T-helper 1 cell treated with Interleukin-12 subunit alpha and Interleukin-12 subunit beta and Interleukin-4 antibody, amounts not matched to agents 30 μg/mL and 1 μg/mL, for 36 hours (primary cell): ENCODE measurements at regions not wholly inside any gene's neighbourhood (a gene's known extent, or its start where the extent isn't known, plus 50 kb on each side); places are given as distances from the start of the nearest gene placed in this dataset.

Experiments
- H3K27ac Mint-ChIP-seq: one replicate; pipeline ENCODE4 v1.8.0; 2021; ENCODE audit warnings: mild to moderate bottlenecking, mixed read lengths
- H3K27me3 Mint-ChIP-seq: one replicate; pipeline ENCODE4 v1.8.0; 2021; ENCODE audit warnings: low read depth, mixed read lengths
- H3K36me3 Mint-ChIP-seq: one replicate; pipeline ENCODE4 v1.8.0; 2021; ENCODE audit warnings: low read depth, mixed read lengths
- H3K4me1 Mint-ChIP-seq: one replicate; pipeline ENCODE4 v1.8.0; 2021; ENCODE audit warnings: low read depth, mixed read lengths
- H3K4me3 Mint-ChIP-seq: one replicate; pipeline ENCODE4 v1.8.0; 2021; ENCODE audit warnings: mild to moderate bottlenecking, moderate library complexity, mixed read lengths
- H3K9me3 Mint-ChIP-seq: one replicate; pipeline ENCODE4 v1.8.0; 2021; ENCODE audit warnings: mixed read lengths

- H3K36me3 Mint-ChIP-seq = no peaks in the 10 kb centered on the region
- H3K27ac Mint-ChIP-seq = no peak overlapping the region
- H3K4me3 Mint-ChIP-seq = no peak overlapping the region
- H3K9me3 Mint-ChIP-seq = peaks cover 3% of the 10 kb centered on the region
- no peaks in the 10 kb centered on the region for H3K27me3 Mint-ChIP-seq
- H3K4me1 Mint-ChIP-seq = peaks cover 11% of the 10 kb centered on the region
Observed at GRCh38 chr6:21845439-21846140, 252.0 kb downstream of the SOX4 start.

DNA sequence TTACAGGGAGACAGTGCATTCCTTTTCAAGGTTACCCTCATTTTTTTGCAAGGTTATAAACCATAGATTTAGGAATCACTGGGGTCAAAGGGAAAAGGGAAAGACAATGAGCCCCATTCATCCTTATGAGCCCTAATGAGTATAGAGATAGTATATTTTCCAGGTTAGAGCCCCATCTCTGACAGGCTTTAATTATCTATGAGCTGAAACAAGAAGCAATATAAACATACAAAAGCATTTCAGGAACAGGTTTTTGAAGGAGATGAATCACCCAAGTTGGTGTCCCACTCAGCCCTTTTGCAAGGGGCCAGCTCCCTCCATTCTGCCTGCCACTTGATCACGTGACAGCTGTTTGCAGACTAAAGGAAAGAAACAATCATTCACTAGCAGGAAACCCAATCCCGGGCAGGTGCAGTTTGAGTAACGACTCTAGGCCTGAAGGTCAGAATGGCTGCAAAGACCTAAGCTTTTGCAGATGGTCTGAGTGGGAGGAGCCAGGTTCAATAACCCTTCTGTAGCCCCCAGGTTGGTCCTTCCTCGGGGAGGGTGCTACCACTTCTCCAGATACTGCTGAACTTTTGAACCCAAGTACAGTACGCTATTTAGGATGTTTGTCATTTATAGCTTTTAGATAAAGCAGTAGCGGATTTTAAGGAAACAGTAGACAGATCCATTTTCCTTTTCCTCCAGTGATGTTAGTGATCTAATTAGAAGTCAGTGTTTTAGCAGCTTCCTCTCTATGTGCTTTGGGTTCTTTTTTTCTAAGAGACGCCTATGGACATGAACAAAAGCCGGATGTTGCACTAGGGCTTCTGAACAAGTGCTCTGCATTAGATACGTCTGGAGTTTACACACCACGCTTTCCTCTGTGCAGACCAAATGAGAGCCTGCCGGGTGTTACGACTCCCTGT is 253.2 kb downstream of the SOX4 start:
- Mint-ChIP-seq H3K27me3 (no peaks in the 10 kb centered on the region), H3K9me3 (peaks cover 3% of the 10 kb centered on the region), H3K27ac (no peak overlapping the region), H3K4me1 (peaks cover 11% of the 10 kb centered on the region), H3K36me3 (no peaks in the 10 kb centered on the region), H3K4me3 (no peak overlapping the region)

DNA sequence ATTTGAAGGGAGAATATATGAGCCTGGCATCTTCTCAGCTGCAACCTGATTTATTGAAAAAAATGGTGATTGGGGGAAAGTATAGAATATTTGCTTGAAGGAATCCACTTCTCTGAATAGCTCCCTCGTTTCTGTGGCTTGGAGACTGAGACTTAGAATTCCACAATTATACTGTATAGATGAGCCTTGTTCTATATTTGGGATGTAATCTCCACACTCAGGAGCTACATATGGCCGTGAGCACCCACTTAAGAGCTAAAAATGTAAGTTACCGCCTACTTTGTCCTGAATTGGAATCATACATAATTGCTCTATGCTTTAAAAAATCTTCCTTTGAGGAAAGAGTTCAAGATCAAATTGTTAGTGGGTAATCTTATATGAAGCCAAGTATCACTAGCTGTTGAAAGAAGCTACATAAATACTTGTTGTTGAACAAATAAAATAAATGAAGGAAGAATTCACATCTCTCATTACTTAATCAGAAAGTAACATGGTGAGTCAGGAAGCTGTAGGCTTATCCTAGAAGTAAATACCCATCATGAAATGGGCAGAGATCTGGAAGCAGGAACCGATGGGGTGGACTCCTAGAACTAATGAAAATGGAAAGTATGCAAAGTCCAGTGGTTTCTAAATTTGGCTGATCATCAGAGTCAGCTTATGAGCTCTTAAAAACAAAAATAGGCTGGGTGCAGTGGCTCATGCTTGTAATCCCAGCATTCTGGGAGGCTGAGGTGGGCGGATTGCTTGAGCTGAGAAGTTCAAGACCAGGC is 254.3 kb downstream of the SOX4 start:
- Mint-ChIP-seq H3K4me3 (no peak overlapping the region), H3K4me1 (peaks cover 11% of the 10 kb centered on the region), H3K36me3 (no peaks in the 10 kb centered on the region), H3K27me3 (no peaks in the 10 kb centered on the region), H3K9me3 (peaks cover 3% of the 10 kb centered on the region), H3K27ac (no peak overlapping the region)

DNA sequence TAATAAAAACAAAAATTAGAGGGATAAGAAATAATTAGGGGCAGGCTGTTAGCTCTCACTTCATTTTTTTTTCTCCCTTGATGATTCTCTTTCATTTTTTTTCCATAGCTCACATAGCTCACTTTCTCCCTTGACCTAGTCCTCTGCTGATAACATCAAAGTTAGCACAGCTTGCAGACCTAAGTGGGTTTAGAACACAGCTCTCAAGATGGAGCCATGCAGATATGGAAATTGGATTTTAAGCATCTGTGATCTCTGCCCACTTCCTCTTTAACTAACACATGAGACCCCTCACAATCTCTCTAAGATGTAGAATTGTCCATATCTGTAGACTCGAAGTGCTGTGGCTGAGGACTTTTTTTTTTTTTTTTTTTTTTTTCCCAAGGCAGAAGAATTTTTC is 257.1 kb downstream of the SOX4 start:
- H3K9me3 Mint-ChIP-seq = peaks cover 3% of the 10 kb centered on the region
- H3K4me3 Mint-ChIP-seq = no peak overlapping the region
- peaks cover 11% of the 10 kb centered on the region for H3K4me1 Mint-ChIP-seq
- H3K27ac Mint-ChIP-seq = no peak overlapping the region
- no peaks in the 10 kb centered on the region for H3K36me3 Mint-ChIP-seq
- no peaks in the 10 kb centered on the region for H3K27me3 Mint-ChIP-seq

GRCh38 chr6:21855811-21856455 is 262.4 kb downstream of the SOX4 start:
- Mint-ChIP-seq H3K27ac (no peak overlapping the region), H3K36me3 (no peaks in the 10 kb centered on the region), H3K4me3 (no peak overlapping the region), H3K9me3 (no peaks in the 10 kb centered on the region), H3K4me1 (no peaks in the 10 kb centered on the region), H3K27me3 (peaks cover 5% of the 10 kb centered on the region)

DNA sequence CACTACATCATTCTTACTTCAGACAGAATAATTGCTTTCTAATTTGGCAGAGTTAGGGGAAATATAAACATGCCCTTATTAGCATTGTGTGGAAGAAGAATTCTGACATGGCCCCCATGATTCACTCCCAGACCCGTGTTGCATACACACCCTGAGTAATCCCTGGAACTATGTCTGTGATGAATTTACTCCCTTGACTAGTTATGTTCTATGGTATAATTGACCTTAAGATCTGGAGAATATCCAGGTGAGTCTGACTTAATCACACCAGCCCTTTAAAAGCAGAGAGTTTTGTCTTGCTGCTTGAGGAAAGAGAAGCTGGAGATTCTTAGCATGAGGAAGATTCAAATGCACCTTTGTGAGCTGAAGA is 262.9 kb downstream of the SOX4 start:
- Mint-ChIP-seq H3K27me3 (peaks cover 5% of the 10 kb centered on the region), H3K4me3 (no peak overlapping the region), H3K36me3 (no peaks in the 10 kb centered on the region), H3K9me3 (no peaks in the 10 kb centered on the region), H3K4me1 (peaks cover 2% of the 10 kb centered on the region), H3K27ac (no peak overlapping the region)

GRCh38 chr6:21856844-21857243 is 263.3 kb downstream of the SOX4 start:
- peaks cover 5% of the 10 kb centered on the region for H3K27me3 Mint-ChIP-seq
- H3K4me1 Mint-ChIP-seq = peaks cover 2% of the 10 kb centered on the region
- H3K4me3 Mint-ChIP-seq = no peak overlapping the region
- no peak overlapping the region for H3K27ac Mint-ChIP-seq
- no peaks in the 10 kb centered on the region for H3K9me3 Mint-ChIP-seq
- H3K36me3 Mint-ChIP-seq = no peaks in the 10 kb centered on the region

DNA sequence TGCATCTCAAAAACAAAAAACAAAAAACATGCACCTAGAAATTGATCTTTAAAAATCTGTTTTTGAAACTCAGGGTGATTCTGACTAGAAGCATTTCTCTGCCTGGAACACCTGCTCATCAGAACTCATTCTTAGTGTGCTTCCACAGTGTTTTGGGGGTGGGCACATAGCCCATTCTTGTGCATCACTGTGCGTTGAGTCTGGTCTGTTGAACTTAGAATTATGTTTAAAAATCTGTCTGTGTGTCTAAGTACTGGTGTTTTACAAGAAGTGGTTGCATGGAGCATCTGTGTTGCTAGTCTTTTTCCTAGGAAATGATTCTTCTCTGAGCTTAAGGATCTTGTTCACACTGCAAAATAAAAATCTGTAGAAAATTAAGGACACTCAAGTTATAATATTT is 264.5 kb downstream of the SOX4 start:
- Mint-ChIP-seq H3K4me3 (no peak overlapping the region), H3K9me3 (no peaks in the 10 kb centered on the region), H3K4me1 (peaks cover 2% of the 10 kb centered on the region), H3K27me3 (peaks cover 5% of the 10 kb centered on the region), H3K36me3 (no peaks in the 10 kb centered on the region), H3K27ac (no peak overlapping the region)

GRCh38 chr6:21859193-21859735 is 265.7 kb downstream of the SOX4 start:
- no peak overlapping the region for H3K27ac Mint-ChIP-seq
- no peaks in the 10 kb centered on the region for H3K36me3 Mint-ChIP-seq
- H3K9me3 Mint-ChIP-seq = no peaks in the 10 kb centered on the region
- no peak overlapping the region for H3K4me3 Mint-ChIP-seq
- H3K27me3 Mint-ChIP-seq = peaks cover 5% of the 10 kb centered on the region
- peaks cover 2% of the 10 kb centered on the region for H3K4me1 Mint-ChIP-seq

GRCh38 chr6:21861942-21862341 is 268.4 kb downstream of the SOX4 start:
- Mint-ChIP-seq H3K4me1 (peaks cover 2% of the 10 kb centered on the region), H3K36me3 (no peaks in the 10 kb centered on the region), H3K27ac (no peak overlapping the region), H3K4me3 (no peak overlapping the region), H3K27me3 (peaks cover 5% of the 10 kb centered on the region), H3K9me3 (no peaks in the 10 kb centered on the region)

- Mint-ChIP-seq H3K36me3 (no peaks in the 10 kb centered on the region), H3K27me3 (peaks cover 3% of the 10 kb centered on the region), H3K4me3 (no peak overlapping the region), H3K4me1 (peaks cover 2% of the 10 kb centered on the region), H3K27ac (no peak overlapping the region), H3K9me3 (no peaks in the 10 kb centered on the region)
Observed at GRCh38 chr6:21864206-21864605, 270.7 kb downstream of the SOX4 start.

GRCh38 chr6:21868226-21868625 is 274.7 kb downstream of the SOX4 start:
- H3K36me3 Mint-ChIP-seq = no peaks in the 10 kb centered on the region
- no peak overlapping the region for H3K27ac Mint-ChIP-seq
- peaks cover 8% of the 10 kb centered on the region for H3K4me1 Mint-ChIP-seq
- H3K9me3 Mint-ChIP-seq = no peaks in the 10 kb centered on the region
- H3K27me3 Mint-ChIP-seq = no peaks in the 10 kb centered on the region
- no peak overlapping the region for H3K4me3 Mint-ChIP-seq

- H3K27me3 Mint-ChIP-seq = no peaks in the 10 kb centered on the region
- H3K27ac Mint-ChIP-seq = no peak overlapping the region
- H3K36me3 Mint-ChIP-seq = peaks cover 1% of the 10 kb centered on the region
- no peak overlapping the region for H3K4me3 Mint-ChIP-seq
- peaks cover 4% of the 10 kb centered on the region for H3K9me3 Mint-ChIP-seq
- peaks cover 9% of the 10 kb centered on the region for H3K4me1 Mint-ChIP-seq
Observed at GRCh38 chr6:21869085-21869771, 275.7 kb downstream of the SOX4 start.
